Urothelium cell line (cell line): ENCODE measurements at regions not wholly inside any gene's neighbourhood (a gene's known extent, or its start where the extent isn't known, plus 50 kb on each side); places are given as distances from the start of the nearest gene placed in this dataset.

Experiments used
- DNase-seq: peaks from one replicate; pipeline ENCODE4 v3.0.0; 2011; ENCODE audit warnings: low spot score, mixed read lengths
- FAIRE-seq: peaks from 2 replicates; lab custom pipeline; 2011; peaks lifted over from hg19 to GRCh38; lab: Jason Lieb, UNC

DNA sequence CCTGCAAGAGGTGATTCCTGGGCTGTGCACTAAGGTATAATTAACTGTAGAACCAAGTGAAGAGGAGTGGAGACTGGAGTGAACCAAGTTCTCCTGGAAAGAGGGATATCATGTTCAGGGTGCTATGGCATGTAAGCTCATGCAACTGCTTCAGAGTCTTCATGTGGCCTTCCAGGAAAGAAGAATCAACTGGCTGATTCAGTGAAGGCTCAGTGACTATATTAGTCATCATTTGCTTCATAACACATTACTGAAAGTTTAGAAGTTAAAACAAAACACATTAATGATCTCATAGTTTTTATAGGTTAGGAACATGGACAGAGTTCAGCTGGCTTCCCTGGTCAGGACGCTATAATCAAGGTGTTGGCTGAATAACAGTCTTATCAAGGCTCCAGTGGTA is 1200.8 kb upstream of the GYPC start:
- DNase-seq (no peak), FAIRE-seq (no peak)

- DNase-seq: no peak
- FAIRE-seq: no peak
Measured at GRCh38 chr2:125456693-125457363, 1199.1 kb upstream of the GYPC start.

GRCh38 chr2:125471963-125472362 is 1184.0 kb upstream of the GYPC start:
- no peak for FAIRE-seq
- peak; percentile 70 for DNase-seq

DNA sequence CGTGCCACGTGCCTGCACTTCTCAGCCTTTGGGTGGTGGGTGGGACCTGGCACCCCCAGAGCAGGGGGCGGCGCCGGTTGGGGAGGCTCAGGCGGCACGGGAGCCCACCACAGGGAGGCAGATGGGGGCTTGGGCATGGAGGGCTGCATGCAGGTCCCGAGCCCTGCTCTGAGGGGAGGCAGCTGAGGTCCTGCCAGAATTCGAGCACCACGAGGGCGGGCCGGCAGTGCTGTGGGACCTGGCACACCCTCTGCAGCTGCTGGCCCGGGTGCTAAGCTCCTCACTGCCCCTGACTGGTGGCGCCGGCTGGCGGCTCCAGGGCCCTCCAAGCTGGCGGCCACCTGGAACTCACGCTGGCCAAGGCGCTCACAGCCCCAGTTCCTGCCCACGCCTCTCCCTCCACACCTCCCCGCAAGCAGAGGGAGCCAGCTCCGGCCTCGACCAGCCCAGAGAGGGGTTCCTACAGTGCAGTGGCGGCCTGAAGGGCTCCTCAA is 1176.8 kb upstream of the GYPC start:
- FAIRE-seq (no peak), DNase-seq (no peak)

GRCh38 chr2:125490308-125490707 is 1165.7 kb upstream of the GYPC start:
- DNase-seq (no peak), FAIRE-seq (no peak)

- no peak for FAIRE-seq
- no peak for DNase-seq
Measured at GRCh38 chr2:125491663-125492062, 1164.3 kb upstream of the GYPC start.

- DNase-seq (no peak), FAIRE-seq (no peak)
Measured at GRCh38 chr2:125512313-125512712, 1143.6 kb upstream of the GYPC start.

DNA sequence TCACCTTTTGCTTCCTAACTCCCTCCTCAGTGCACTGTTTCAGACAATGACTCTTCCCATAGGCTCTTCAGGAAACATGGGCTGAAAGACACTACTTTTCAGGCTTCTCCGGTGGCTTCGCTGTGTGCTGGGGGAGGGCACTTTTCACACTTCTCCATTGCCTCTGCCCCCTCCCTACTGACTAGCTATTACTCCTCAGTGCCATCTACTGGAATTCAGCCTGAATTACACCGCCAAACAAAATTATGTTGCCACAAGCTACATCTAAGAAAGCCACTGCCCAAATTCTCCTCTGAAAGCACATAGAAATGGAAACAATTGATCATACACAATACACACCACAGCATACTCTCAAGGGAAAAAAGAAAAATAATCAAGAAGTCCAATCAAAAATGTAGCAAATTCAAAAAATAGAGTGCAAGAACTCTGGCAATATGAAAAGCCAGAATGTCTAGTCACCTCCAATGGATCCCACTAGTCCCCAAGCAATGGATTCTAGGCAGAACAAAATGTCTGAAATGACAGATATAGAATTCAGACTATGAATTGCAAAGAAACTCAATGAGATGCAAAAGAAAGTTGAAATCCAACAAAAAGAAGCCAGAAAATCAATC is 1139.4 kb upstream of the GYPC start:
- DNase-seq (peak; percentile 48), FAIRE-seq (peak; percentile 80)

DNA sequence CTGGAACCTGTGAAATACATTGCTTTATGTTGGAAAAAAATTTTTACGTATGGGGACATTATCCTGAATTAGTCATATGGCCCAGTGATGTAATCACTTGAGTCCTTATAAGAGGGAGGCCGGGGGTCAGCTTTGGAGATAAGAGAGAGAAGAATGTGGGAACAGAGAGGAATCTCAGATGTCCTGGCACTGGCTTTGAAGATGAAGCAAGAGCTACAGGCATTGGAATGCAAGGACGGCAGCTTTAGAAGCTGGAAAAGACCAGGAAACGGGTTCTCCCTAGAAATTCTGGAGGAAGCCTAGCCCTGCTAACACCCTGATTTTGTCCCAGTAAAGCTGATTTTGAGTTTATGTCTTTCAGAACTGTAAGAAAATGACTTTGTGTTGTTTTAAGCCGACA is 1129.9 kb upstream of the GYPC start:
- DNase-seq (no peak), FAIRE-seq (no peak)

GRCh38 chr2:125535089-125535488 is 1120.9 kb upstream of the GYPC start:
- DNase-seq (no peak), FAIRE-seq (no peak)

DNA sequence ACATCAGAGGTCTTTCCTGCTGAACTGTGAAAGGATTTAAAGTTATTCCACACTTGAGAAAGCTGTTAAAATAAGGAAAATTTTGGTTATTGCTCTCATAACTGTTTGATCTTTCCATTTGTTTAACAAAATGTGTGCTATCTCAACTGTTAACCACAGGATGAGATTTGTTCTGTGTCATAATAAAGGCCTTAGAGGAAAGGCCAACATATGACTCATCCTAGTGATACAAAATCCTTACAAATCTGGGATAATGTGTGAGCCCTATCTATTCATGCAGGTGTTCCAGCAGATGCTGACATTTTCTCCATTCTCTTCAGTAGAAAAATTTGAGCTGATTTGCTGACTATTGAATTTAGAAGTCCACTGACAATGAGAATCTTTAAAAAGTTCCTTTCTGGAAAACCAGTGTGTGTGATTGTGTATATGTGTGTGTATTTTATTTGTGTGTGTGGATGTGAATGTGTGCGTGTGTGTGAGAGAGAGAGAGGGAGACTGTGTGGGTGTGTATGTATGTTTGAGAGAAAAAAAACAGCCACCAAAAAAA is 1111.9 kb upstream of the GYPC start:
- DNase-seq: peak; percentile 50
- FAIRE-seq: no peak

- no peak for FAIRE-seq
- DNase-seq: no peak
Measured at GRCh38 chr2:125553768-125554167, 1102.2 kb upstream of the GYPC start.

DNA sequence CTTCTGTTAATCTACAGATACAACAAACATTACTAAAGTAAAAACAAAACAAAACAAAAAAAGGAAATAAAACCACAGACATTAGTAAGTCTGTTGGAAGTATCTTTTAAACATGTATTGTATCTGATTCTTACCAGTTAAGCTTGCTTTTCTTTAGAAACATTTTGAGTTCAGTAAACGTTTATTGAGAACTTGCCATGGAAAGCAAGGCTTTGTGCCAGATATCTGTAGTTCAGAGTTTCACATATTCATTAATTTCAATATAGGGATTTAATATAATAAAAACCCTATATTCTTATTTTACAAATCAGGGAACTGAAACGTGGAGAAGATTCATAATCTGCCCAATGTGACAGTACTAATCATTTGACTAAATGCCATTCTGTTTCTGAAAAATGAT is 1101.0 kb upstream of the GYPC start:
- FAIRE-seq (no peak), DNase-seq (no peak)

DNA sequence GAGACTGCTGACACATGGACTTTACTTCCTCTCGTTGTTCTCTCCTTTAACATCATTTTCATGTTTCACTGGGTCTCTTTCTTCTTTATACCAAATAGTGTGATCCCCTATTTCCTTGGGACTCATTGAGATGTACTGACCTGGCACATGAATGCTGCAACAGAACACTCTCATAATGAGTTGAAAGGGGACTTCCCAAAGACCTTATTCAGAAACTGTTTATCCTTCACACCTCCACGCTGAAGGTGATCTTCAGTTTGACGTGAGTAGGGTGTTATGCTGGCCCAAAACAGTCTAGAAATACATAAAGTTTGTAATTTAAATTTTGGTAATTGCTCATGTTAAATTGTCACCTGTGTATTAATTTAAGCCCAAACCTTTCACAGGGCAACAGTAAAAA is 1096.8 kb upstream of the GYPC start:
- no peak for FAIRE-seq

DNA sequence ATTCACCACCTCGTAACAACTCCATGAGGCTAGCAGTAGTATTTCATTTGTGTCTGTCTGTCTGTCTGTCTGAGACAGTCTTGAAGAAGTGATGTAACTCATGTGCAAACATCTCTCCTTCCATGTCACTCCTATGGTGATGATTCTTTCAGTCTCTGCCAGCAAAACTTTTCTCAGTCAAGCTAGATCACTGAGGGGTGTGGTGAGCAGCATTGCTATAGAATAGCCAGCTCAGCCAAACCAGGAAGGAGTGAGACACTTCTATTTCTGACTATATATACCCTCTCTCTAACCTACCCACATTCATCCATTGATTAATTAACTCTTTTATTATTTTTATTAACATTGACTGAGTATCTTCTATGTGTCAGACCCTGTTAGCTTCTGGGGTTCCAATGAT is 1095.1 kb upstream of the GYPC start:
- DNase-seq (no peak), FAIRE-seq (no peak)

More for the DNA sequence above, 1096.8 kb upstream of the GYPC start:
- no peak for DNase-seq

GRCh38 chr2:125561302-125561701 is 1094.7 kb upstream of the GYPC start:
- DNase-seq: no peak
- no peak for FAIRE-seq

GRCh38 chr2:125562924-125563323 is 1093.0 kb upstream of the GYPC start:
- DNase-seq: no peak
- no peak for FAIRE-seq

GRCh38 chr2:125564471-125564870 is 1091.5 kb upstream of the GYPC start:
- DNase-seq (no peak), FAIRE-seq (no peak)

- FAIRE-seq (no peak), DNase-seq (no peak)
Measured at GRCh38 chr2:125566422-125566821, 1089.5 kb upstream of the GYPC start.

GRCh38 chr2:125567100-125567499 is 1088.9 kb upstream of the GYPC start:
- DNase-seq: no peak
- FAIRE-seq: no peak

DNA sequence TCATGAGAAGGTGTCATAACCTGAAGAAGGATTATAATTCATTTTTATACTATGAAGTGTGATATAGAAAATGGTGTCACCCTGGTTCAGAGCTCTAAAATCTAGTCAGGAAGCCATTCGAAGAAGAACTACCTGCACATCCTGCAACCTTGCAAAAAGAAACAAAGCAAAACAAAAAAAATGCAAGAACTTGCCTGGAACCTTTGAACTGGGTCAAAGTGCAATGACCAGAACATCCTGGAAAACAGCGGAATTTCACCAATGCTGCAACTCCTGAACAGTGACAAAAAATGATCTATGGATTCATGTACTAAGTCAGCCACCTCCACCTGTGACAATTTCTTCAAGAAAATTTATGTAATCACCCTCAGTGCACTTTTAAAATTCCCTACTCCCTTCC is 1083.3 kb upstream of the GYPC start:
- no peak for FAIRE-seq
- no peak for DNase-seq

DNA sequence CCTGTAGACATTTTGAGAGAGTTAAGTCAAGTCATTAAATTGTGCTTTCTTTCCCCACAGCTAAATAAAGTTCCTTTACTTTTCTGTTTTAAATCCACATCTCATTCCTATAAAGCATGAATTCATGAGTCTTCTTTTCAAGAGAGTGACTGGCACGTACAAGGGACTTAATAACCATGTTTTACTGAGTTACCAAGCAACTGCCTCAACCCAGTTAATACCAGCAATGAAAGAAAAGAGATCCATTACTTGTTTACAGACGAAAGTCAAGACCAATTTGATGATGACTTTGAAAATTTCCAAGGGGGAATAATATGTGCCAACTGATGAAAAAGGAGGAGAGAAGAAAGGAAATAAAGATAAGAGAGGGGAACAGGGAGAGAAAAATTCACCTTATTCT is 1082.5 kb upstream of the GYPC start:
- DNase-seq (no peak), FAIRE-seq (no peak)
